ENCODE measurements at regions not wholly inside any gene's neighbourhood (a gene's known extent, or its start where the extent isn't known, plus 50 kb on each side); places are given as distances from the start of the nearest gene placed in this dataset.

- no peaks in the 10 kb centered on the region for H4K20me1 ChIP-seq (ENCODE audit: insufficient read depth)
- H3K79me2 ChIP-seq (ENCODE audit: insufficient read depth, low read depth) = no peaks in the 10 kb centered on the region
- H3K4me1 ChIP-seq (ENCODE audit: low read depth, poor library complexity, severe bottlenecking) = no peaks in the 10 kb centered on the region
- H3K9ac ChIP-seq = no peak overlapping the region
- no peak for TF ChIP-seq CTCF (conservative IDR thresholded peaks at IDR 0.05; ENCODE audit: low read depth, low read length)
- H3K4me3 ChIP-seq (IDR thresholded peaks at IDR 0.05; ENCODE audit: insufficient read depth, low read depth, low read length) = no peak overlapping the region
- no peak overlapping the region for H2AFZ ChIP-seq (ENCODE audit: low read depth)
- H3K4me2 ChIP-seq = no peak overlapping the region
- H3K36me3 ChIP-seq (ENCODE audit: insufficient read depth) = no peaks in the 10 kb centered on the region
- no peak overlapping the region for H3K27ac ChIP-seq
- no peaks in the 10 kb centered on the region for H3K27me3 ChIP-seq (ENCODE audit: insufficient read depth, low read depth)
Observed at GRCh38 chr10:107492389-107492788, 327.9 kb upstream of the SORCS1 start.

GRCh38 chr10:107490389-107490788 is 325.9 kb upstream of the SORCS1 start:
- H3K36me3 ChIP-seq (ENCODE audit: insufficient read depth) = no peaks in the 10 kb centered on the region
- no peak overlapping the region for H3K4me3 ChIP-seq (IDR thresholded peaks at IDR 0.05; ENCODE audit: insufficient read depth, low read depth, low read length)

GRCh38 chr10:107487284-107487683 is 322.8 kb upstream of the SORCS1 start:
- Histone ChIP-seq H3K9ac (no peak overlapping the region), H3K27ac (no peak overlapping the region), H3K4me2 (no peak overlapping the region), H4K20me1 (ENCODE audit: insufficient read depth) (no peaks in the 10 kb centered on the region), H3K4me3 (IDR thresholded peaks at IDR 0.05; ENCODE audit: insufficient read depth, low read depth, low read length) (no peak overlapping the region), H2AFZ (ENCODE audit: low read depth) (no peak overlapping the region), H3K27me3 (ENCODE audit: insufficient read depth, low read depth) (no peaks in the 10 kb centered on the region), H3K36me3 (ENCODE audit: insufficient read depth) (no peaks in the 10 kb centered on the region), H3K4me1 (ENCODE audit: low read depth, poor library complexity, severe bottlenecking) (no peaks in the 10 kb centered on the region), H3K79me2 (ENCODE audit: insufficient read depth, low read depth) (no peaks in the 10 kb centered on the region)
- TF ChIP-seq CTCF (conservative IDR thresholded peaks at IDR 0.05; ENCODE audit: low read depth, low read length) = no peak

More at GRCh38 chr10:107490389-107490788, 325.9 kb upstream of the SORCS1 start:
- no peaks in the 10 kb centered on the region for H3K79me2 ChIP-seq (ENCODE audit: insufficient read depth, low read depth)
- no peaks in the 10 kb centered on the region for H3K4me1 ChIP-seq (ENCODE audit: low read depth, poor library complexity, severe bottlenecking)
- no peaks in the 10 kb centered on the region for H4K20me1 ChIP-seq (ENCODE audit: insufficient read depth)
- no peaks in the 10 kb centered on the region for H3K27me3 ChIP-seq (ENCODE audit: insufficient read depth, low read depth)
- no peak for TF ChIP-seq CTCF (conservative IDR thresholded peaks at IDR 0.05; ENCODE audit: low read depth, low read length)
- H3K9ac ChIP-seq = no peak overlapping the region
- no peak overlapping the region for H3K27ac ChIP-seq
- H3K4me2 ChIP-seq = no peak overlapping the region
- no peak overlapping the region for H2AFZ ChIP-seq (ENCODE audit: low read depth)

- H3K4me1 ChIP-seq (ENCODE audit: low read depth, poor library complexity, severe bottlenecking) = no peaks in the 10 kb centered on the region
- no peak for TF ChIP-seq CTCF (conservative IDR thresholded peaks at IDR 0.05; ENCODE audit: low read depth, low read length)
- H3K4me2 ChIP-seq = no peak overlapping the region
- H3K36me3 ChIP-seq (ENCODE audit: insufficient read depth) = no peaks in the 10 kb centered on the region
- no peaks in the 10 kb centered on the region for H3K79me2 ChIP-seq (ENCODE audit: insufficient read depth, low read depth)
- no peak overlapping the region for H3K27ac ChIP-seq
- no peak overlapping the region for H2AFZ ChIP-seq (ENCODE audit: low read depth)
- H4K20me1 ChIP-seq (ENCODE audit: insufficient read depth) = no peaks in the 10 kb centered on the region
- no peak overlapping the region for H3K9ac ChIP-seq
- no peak overlapping the region for H3K4me3 ChIP-seq (IDR thresholded peaks at IDR 0.05; ENCODE audit: insufficient read depth, low read depth, low read length)
- no peaks in the 10 kb centered on the region for H3K27me3 ChIP-seq (ENCODE audit: insufficient read depth, low read depth)
Observed at GRCh38 chr10:107485019-107485418, 320.5 kb upstream of the SORCS1 start.

All from KMS-11 (cell line).